ENCODE measurements at regions not wholly inside any gene's neighbourhood (a gene's known extent, or its start where the extent isn't known, plus 50 kb on each side); places are given as distances from the start of the nearest gene placed in this dataset.

DNA sequence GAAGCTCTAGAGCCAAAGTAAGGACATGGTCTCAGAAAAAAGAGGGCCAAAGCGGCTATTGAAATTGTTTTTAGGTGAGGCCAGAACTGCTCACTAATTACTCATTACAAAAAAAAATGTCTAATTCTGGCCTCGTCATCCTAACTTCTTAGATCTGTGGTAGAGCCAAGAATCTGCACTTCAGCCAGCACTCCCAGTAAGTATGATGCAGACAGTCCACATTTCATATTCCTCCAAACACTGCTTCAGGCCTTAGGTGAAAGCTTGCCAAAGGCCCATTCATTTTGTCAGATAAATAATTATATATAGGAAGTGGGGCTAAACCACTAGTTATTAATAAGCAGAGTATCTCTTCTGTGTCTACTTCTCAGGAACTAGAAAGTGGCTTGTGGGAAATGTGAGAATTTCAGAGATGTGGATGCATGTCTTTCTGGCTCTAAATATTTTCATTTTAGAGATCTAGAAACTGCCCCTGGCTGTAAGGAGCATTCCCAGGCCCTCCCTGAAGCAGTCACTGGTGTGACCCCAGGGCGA lies 554.0 kb downstream of the TLE4 start:
- H3K36me3 ChIP-seq (ENCODE audit: control insufficient read depth, low read depth, low read length): no peaks in the 10 kb centered on the region
- no peak overlapping the region for H3K9ac ChIP-seq (ENCODE audit: low read length)
- no peak overlapping the region for H3K27ac ChIP-seq (ENCODE audit: low read length)
- no peaks in the 10 kb centered on the region for H3K4me1 ChIP-seq (ENCODE audit: control insufficient read depth, low read depth, low read length)
- no peaks in the 10 kb centered on the region for H3K27me3 ChIP-seq (ENCODE audit: control insufficient read depth, insufficient read depth, low read length)
- H3K4me3 ChIP-seq (ENCODE audit: low read length): no peak overlapping the region
- no peaks in the 10 kb centered on the region for H3K9me3 ChIP-seq (ENCODE audit: control insufficient read depth, low read depth, low read length)

DNA sequence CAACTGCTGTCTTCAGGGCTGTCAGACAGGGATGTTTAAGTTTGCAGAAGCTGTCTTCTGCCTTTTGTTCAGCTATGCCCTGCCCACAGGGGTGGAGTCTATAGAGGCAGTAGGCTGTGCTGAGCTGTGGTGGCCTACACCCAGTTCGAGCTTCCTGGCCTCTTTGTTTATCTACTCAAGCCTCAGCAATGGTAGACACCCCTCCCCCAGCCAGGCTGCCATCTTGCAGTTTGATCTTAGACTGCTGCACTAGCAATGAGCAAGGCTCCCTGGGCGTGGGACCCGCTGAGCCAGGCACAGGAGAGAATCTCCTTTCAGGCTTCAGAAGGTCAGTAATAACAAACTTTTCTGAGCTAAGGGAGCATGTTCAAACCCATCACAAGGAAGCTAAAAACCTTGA lies 545.3 kb downstream of the TLE4 start:
- Histone ChIP-seq H3K27me3 (ENCODE audit: control insufficient read depth, insufficient read depth, low read length) (no peaks in the 10 kb centered on the region), H3K27ac (ENCODE audit: low read length) (no peak overlapping the region), H3K9me3 (ENCODE audit: control insufficient read depth, low read depth, low read length) (no peaks in the 10 kb centered on the region), H3K36me3 (ENCODE audit: control insufficient read depth, low read depth, low read length) (no peaks in the 10 kb centered on the region), H3K4me1 (ENCODE audit: control insufficient read depth, low read depth, low read length) (no peaks in the 10 kb centered on the region), H3K9ac (ENCODE audit: low read length) (no peak overlapping the region), H3K4me3 (ENCODE audit: low read length) (no peak overlapping the region)

DNA sequence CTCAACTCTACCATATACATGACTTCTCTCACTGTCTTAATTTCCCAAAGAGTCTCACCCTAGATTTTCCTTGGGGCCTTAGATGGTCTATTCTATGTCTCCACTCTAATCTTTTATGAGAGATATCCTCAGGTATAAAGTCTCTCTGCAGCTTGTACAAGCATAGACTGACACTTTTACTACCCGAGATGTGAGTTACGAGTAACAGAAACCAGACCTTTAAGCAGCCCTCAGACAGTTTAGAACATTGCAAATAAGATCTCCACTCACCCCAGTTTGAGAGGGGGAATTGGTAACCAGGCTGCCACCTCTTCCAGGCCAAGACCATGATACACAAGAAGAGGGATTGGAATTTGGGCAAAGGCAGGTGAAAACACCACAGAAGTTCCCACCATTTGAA lies 542.5 kb downstream of the TLE4 start:
- H3K4me1 ChIP-seq (ENCODE audit: control insufficient read depth, low read depth, low read length): no peaks in the 10 kb centered on the region
- no peak overlapping the region for H3K4me3 ChIP-seq (ENCODE audit: low read length)
- no peaks in the 10 kb centered on the region for H3K9me3 ChIP-seq (ENCODE audit: control insufficient read depth, low read depth, low read length)
- H3K36me3 ChIP-seq (ENCODE audit: control insufficient read depth, low read depth, low read length): no peaks in the 10 kb centered on the region
- no peak overlapping the region for H3K27ac ChIP-seq (ENCODE audit: low read length)
- H3K27me3 ChIP-seq (ENCODE audit: control insufficient read depth, insufficient read depth, low read length): no peaks in the 10 kb centered on the region
- no peak overlapping the region for H3K9ac ChIP-seq (ENCODE audit: low read length)

DNA sequence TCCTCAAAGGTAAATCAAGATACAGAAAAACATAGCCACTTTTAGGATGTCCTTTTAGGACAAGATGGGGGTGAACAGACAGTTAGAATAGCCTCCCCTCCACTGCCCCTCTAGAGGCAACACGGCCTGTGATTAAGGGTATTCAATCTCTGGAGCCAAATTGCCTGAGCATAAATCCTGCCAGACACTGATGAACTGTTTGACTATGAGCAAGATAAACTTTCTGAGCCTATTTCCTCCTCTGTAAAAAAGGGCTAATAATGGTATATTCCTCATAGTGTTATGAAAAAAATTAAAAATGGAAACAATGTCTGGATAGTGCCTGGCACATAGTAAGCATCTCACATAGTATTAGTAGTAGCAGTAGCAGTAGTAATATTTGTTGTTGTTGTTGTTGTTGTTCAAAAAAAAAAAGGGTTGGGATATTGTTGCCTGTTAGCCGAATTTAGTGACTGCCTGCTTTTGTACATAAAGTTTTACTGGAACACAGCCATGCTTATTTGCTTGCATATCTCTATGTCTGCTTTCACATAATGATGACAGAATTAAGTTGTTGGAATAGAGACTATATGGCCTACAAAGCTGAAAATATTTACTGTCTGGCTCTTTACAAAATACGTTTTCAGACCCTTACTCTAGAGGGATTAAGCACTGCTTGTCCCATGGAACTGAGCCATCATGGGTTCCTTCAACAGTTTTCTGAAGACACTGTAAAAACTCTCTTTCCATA lies 536.3 kb downstream of the TLE4 start:
- Histone ChIP-seq H3K27ac (ENCODE audit: low read length) (no peak overlapping the region), H3K4me3 (ENCODE audit: low read length) (no peak overlapping the region), H3K27me3 (ENCODE audit: control insufficient read depth, insufficient read depth, low read length) (no peaks in the 10 kb centered on the region), H3K9ac (ENCODE audit: low read length) (no peak overlapping the region), H3K36me3 (ENCODE audit: control insufficient read depth, low read depth, low read length) (no peaks in the 10 kb centered on the region), H3K4me1 (ENCODE audit: control insufficient read depth, low read depth, low read length) (no peaks in the 10 kb centered on the region), H3K9me3 (ENCODE audit: control insufficient read depth, low read depth, low read length) (no peaks in the 10 kb centered on the region)

DNA sequence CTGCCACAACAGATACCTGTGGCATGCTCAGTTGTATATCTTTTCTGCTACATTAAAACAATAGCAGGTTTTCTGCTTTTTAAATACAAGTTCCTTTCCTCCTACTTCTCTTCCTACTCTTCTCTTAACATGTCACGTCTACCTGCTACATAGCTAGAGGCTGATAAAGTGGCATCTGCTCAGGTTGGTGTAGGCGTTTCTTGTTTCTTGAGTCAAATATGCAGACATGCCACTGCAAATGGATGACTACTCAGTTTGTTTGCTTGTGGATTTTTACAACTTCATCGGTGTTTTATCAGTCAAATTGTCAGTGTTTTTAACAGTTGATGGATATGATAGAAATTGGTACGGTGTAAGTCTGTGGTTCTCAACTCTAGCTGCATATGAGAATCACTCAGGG lies 525.7 kb downstream of the TLE4 start:
- no peak overlapping the region for H3K4me3 ChIP-seq (ENCODE audit: low read length)
- H3K36me3 ChIP-seq (ENCODE audit: control insufficient read depth, low read depth, low read length): no peaks in the 10 kb centered on the region
- no peaks in the 10 kb centered on the region for H3K4me1 ChIP-seq (ENCODE audit: control insufficient read depth, low read depth, low read length)
- no peaks in the 10 kb centered on the region for H3K27me3 ChIP-seq (ENCODE audit: control insufficient read depth, insufficient read depth, low read length)
- no peaks in the 10 kb centered on the region for H3K9me3 ChIP-seq (ENCODE audit: control insufficient read depth, low read depth, low read length)
- H3K27ac ChIP-seq (ENCODE audit: low read length): no peak overlapping the region
- no peak overlapping the region for H3K9ac ChIP-seq (ENCODE audit: low read length)

DNA sequence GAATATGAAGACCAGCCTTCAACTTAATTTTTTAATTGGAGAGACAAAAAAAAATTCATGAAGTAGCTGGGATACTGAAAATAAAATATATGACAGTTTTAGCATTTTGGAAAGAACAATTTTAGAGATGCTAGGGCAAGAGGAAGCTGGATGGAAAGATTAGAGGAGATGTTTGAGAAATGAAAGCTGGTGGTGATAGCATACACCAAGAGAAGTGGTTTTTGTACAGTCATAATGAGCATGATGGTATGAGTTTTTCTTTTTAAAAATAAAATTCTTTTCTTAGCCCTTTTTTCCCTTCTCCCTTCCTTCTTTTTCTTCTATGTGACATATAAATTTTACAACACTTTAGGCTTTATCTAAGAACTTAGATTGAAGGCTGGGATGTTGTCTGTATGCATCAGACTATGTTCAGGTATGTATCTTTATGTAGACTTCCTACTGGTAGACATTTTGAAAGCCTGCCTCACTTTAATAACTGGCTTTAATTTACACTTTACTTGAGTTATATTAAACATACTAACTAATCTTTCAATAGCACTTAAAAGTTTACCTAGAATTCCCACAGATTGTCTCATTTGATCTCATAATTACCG lies 522.5 kb downstream of the TLE4 start:
- Histone ChIP-seq H3K4me3 (ENCODE audit: low read length) (no peak overlapping the region), H3K27ac (ENCODE audit: low read length) (no peak overlapping the region)

DNA sequence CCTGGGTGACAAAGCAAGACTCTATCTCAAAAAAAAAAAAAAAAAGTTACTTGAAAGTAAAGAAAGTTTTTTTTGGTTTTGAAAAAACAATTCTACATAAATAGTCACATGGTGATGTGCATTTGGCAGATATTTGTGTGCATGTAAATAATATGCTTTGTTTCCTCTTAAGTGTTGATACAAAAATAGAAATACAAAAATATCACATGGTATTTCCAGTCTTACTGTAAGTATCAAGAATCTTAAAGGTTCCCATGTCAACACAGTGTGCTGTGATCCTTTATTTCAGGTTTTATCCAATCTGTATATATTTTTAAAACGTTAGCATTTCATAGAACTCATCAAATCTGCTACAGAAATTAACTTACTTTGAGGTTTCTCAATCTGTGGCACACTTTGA lies 521.9 kb downstream of the TLE4 start:
- H3K4me1 ChIP-seq (ENCODE audit: control insufficient read depth, low read depth, low read length): no peaks in the 10 kb centered on the region
- no peaks in the 10 kb centered on the region for H3K27me3 ChIP-seq (ENCODE audit: control insufficient read depth, insufficient read depth, low read length)
- H3K9ac ChIP-seq (ENCODE audit: low read length): no peak overlapping the region
- no peak overlapping the region for H3K27ac ChIP-seq (ENCODE audit: low read length)
- no peaks in the 10 kb centered on the region for H3K36me3 ChIP-seq (ENCODE audit: control insufficient read depth, low read depth, low read length)
- no peak overlapping the region for H3K4me3 ChIP-seq (ENCODE audit: low read length)
- no peaks in the 10 kb centered on the region for H3K9me3 ChIP-seq (ENCODE audit: control insufficient read depth, low read depth, low read length)

More for the DNA sequence above, 522.5 kb downstream of the TLE4 start:
- Histone ChIP-seq H3K9ac (ENCODE audit: low read length) (no peak overlapping the region), H3K36me3 (ENCODE audit: control insufficient read depth, low read depth, low read length) (no peaks in the 10 kb centered on the region), H3K9me3 (ENCODE audit: control insufficient read depth, low read depth, low read length) (no peaks in the 10 kb centered on the region), H3K4me1 (ENCODE audit: control insufficient read depth, low read depth, low read length) (no peaks in the 10 kb centered on the region), H3K27me3 (ENCODE audit: control insufficient read depth, insufficient read depth, low read length) (no peaks in the 10 kb centered on the region)

DNA sequence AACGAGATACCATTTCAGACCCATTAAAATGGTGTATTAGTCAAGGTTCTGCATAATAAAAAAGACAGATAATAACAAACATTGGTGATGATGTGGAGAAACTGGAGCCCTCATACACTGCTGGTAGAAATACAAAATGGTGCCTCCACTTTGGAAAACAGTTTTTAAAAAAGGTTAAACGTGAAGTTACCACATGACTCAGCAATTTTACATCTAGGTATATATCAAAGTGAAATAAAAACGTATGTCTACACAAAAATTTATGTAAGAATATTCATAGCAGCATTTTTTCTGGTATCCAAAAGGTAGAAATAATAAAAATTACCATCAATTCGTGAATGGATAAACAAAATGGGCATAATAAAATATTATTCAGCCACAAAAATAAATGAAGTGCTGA lies 519.8 kb downstream of the TLE4 start:
- no peaks in the 10 kb centered on the region for H3K4me1 ChIP-seq (ENCODE audit: control insufficient read depth, low read depth, low read length)

DNA sequence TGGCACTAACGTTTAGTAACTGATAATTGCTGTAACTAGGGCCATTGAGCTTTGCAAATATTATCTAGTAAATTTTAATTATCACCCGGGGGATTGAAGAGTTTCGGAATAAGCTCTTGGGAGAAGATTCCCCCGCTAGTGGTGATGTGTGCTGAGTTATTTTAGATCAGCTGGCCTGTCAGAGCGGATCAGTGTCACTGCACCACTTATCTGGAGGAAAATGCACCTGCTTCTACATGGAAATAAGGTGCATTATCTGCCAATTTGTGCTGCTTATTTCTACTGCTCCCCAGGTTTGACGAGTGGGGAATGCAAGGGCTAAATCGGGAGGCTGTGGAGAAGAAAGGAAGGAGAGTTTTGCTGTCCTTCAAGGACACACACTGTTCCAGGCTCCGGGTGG lies 518.6 kb downstream of the TLE4 start:
- Histone ChIP-seq H3K4me1 (ENCODE audit: control insufficient read depth, low read depth, low read length) (no peaks in the 10 kb centered on the region), H3K9ac (ENCODE audit: low read length) (no peak overlapping the region), H3K27me3 (ENCODE audit: control insufficient read depth, insufficient read depth, low read length) (no peaks in the 10 kb centered on the region), H3K9me3 (ENCODE audit: control insufficient read depth, low read depth, low read length) (no peaks in the 10 kb centered on the region), H3K27ac (ENCODE audit: low read length) (no peak overlapping the region), H3K36me3 (ENCODE audit: control insufficient read depth, low read depth, low read length) (no peaks in the 10 kb centered on the region), H3K4me3 (ENCODE audit: low read length) (no peak overlapping the region)

More for the DNA sequence above, 519.8 kb downstream of the TLE4 start:
- Histone ChIP-seq H3K9ac (ENCODE audit: low read length) (no peak overlapping the region), H3K27ac (ENCODE audit: low read length) (no peak overlapping the region), H3K27me3 (ENCODE audit: control insufficient read depth, insufficient read depth, low read length) (no peaks in the 10 kb centered on the region), H3K4me3 (ENCODE audit: low read length) (no peak overlapping the region), H3K9me3 (ENCODE audit: control insufficient read depth, low read depth, low read length) (no peaks in the 10 kb centered on the region), H3K36me3 (ENCODE audit: control insufficient read depth, low read depth, low read length) (no peaks in the 10 kb centered on the region)

DNA sequence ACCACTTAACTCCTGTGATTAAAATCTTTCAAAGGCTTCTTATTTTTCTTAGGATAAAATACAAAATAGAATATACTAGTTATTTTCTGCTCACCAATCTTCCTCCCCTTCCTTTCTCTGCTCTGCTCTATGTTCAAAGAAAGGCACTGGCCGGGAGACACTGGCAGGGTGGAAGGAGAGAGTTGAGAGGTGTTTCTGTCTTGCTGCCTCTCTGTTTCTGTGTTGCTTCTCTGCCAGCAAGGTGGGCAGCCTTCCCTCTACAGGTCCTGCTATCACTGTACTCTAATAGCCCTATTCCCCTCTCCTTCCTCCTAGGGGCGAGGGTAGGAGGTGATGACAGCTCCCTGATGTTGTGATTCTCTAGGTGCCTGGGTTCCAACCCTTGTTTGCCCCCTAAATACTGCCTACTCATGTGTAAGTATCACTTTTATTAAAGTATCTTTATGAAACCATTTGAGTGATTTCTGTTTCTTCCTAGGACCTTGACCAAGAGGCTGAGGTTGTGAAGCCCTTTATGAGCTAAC lies 515.1 kb downstream of the TLE4 start:
- Histone ChIP-seq H3K36me3 (ENCODE audit: control insufficient read depth, low read depth, low read length) (no peaks in the 10 kb centered on the region), H3K9me3 (ENCODE audit: control insufficient read depth, low read depth, low read length) (no peaks in the 10 kb centered on the region), H3K27ac (ENCODE audit: low read length) (no peak overlapping the region), H3K9ac (ENCODE audit: low read length) (no peak overlapping the region), H3K4me1 (ENCODE audit: control insufficient read depth, low read depth, low read length) (no peaks in the 10 kb centered on the region), H3K4me3 (ENCODE audit: low read length) (no peak overlapping the region), H3K27me3 (ENCODE audit: control insufficient read depth, insufficient read depth, low read length) (no peaks in the 10 kb centered on the region)

DNA sequence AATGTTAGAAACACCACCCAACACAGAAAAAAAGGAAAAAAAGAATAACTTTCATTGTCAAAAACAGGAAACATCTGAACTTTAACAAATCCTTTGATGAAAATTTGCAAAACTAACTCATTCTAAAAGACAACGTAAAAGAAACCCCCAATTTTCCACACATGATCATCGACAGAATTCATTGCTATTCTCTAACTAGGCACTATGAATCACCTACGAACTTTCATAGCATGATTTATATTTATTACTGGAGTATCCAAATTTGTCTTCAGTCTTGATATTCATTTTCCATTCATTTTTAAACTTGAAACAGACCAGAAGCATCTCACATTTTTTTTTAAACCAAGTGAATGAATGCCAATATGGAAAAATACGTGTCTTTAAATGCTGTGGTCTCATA lies 514.6 kb downstream of the TLE4 start:
- H3K9me3 ChIP-seq (ENCODE audit: control insufficient read depth, low read depth, low read length): no peaks in the 10 kb centered on the region
- H3K4me3 ChIP-seq (ENCODE audit: low read length): no peak overlapping the region
- H3K27ac ChIP-seq (ENCODE audit: low read length): no peak overlapping the region
- no peaks in the 10 kb centered on the region for H3K4me1 ChIP-seq (ENCODE audit: control insufficient read depth, low read depth, low read length)
- H3K36me3 ChIP-seq (ENCODE audit: control insufficient read depth, low read depth, low read length): no peaks in the 10 kb centered on the region
- no peaks in the 10 kb centered on the region for H3K27me3 ChIP-seq (ENCODE audit: control insufficient read depth, insufficient read depth, low read length)
- H3K9ac ChIP-seq (ENCODE audit: low read length): no peak overlapping the region

DNA sequence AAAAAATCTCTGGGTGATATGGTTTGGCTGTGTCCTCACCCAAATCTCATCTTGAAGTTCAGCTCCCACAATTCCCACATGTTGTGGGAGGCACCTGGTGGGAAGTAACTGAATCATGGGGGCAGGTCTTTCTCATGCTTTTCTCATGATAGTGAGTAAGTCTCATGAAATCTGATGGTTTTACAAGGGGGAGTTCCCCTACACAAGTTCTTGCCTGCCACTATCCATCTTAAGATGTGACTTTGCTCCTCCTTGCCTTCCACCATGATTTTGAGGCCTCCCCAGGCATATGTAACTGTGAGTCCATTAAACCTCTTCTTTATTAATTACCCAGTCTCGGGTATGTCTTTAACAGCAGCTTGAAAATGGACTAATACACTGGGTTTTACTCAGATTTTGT lies 513.9 kb downstream of the TLE4 start:
- no peak overlapping the region for H3K9ac ChIP-seq (ENCODE audit: low read length)
- no peaks in the 10 kb centered on the region for H3K9me3 ChIP-seq (ENCODE audit: control insufficient read depth, low read depth, low read length)
- H3K27ac ChIP-seq (ENCODE audit: low read length): no peak overlapping the region
- no peaks in the 10 kb centered on the region for H3K4me1 ChIP-seq (ENCODE audit: control insufficient read depth, low read depth, low read length)
- H3K4me3 ChIP-seq (ENCODE audit: low read length): no peak overlapping the region
- no peaks in the 10 kb centered on the region for H3K36me3 ChIP-seq (ENCODE audit: control insufficient read depth, low read depth, low read length)
- no peaks in the 10 kb centered on the region for H3K27me3 ChIP-seq (ENCODE audit: control insufficient read depth, insufficient read depth, low read length)

Data from iPS-18a (cell line).